ENCODE measurements at regions not wholly inside any gene's neighbourhood (a gene's known extent, or its start where the extent isn't known, plus 50 kb on each side); places are given as distances from the start of the nearest gene placed in this dataset.

GRCh38 chr21:34216718-34217032 lies 143.3 kb downstream of the MRPS6 start:
- TF ChIP-seq CTCF (IDR thresholded peaks at IDR 0.05) (no peak), POLR2A (IDR thresholded peaks at IDR 0.05) (no peak)

Data from uterus (tissue), 2 donors.